Thyroid gland (tissue), 4 donors: ENCODE measurements at regions not wholly inside any gene's neighbourhood (a gene's known extent, or its start where the extent isn't known, plus 50 kb on each side); places are given as distances from the start of the nearest gene placed in this dataset.

Experiments
- CTCF ChIP-seq, 6 experiments: fragments of 200-600 bp in 3 of 6; fragments of 450-650 bp in 3 of 6; sonication (generic) in 3 of 6; IDR thresholded peaks; one replicate each; pipeline ENCODE4 v1.5.1; 2016 to 2019; ENCODE audit warnings: antibody characterized with exemption in 6 of 6, mild to moderate bottlenecking in 2 of 6, inconsistent platforms in 1 of 6, moderate library complexity in 1 of 6
- POLR2A ChIP-seq, 2 donors: fragments of 450-650 bp; IDR thresholded peaks; one replicate each; pipeline ENCODE4 v1.6.1; 2017; ENCODE audit warnings: antibody characterized with exemption in 2 of 2, mild to moderate bottlenecking in 2 of 2, moderate library complexity in 1 of 2

GRCh38 chr2:6605836-6606505, 259.7 kb downstream of the CMPK2 start:
- TF ChIP-seq CTCF (IDR thresholded peaks at IDR 0.05), result no peak
- TF ChIP-seq POLR2A (IDR thresholded peaks at IDR 0.05), result no peak
